HepG2 (cell line): ENCODE measurements at regions not wholly inside any gene's neighbourhood (a gene's known extent, or its start where the extent isn't known, plus 50 kb on each side); places are given as distances from the start of the nearest gene placed in this dataset.

Experiments used
- FOSL2 ChIP-seq: sonication (generic); formaldehyde crosslinking; IDR thresholded peaks from 2 replicates; pipeline ENCODE4 v1.4.0; 2020; ENCODE audit warnings: missing genetic modification reagents
- HCFC1 ChIP-seq: fragments of 150-350 bp; IDR thresholded peaks from 2 replicates; pipeline ENCODE4 v1.6.1; 2014; ENCODE audit warnings: low read depth, low read length
- HDAC6 ChIP-seq: fragments of 200-600 bp; sonication (generic); IDR thresholded peaks from 2 replicates; pipeline ENCODE4 v1.7.0; 2017; ENCODE audit warnings: mild to moderate bottlenecking, antibody characterized with exemption, low read length, low read depth
- KIAA2018 ChIP-seq: sonication (generic); formaldehyde crosslinking; IDR thresholded peaks from 2 replicates; pipeline ENCODE4 v1.5.0; 2020; ENCODE audit warnings: mild to moderate bottlenecking, missing genetic modification reagents, borderline replicate concordance
- MIER3 ChIP-seq: IDR thresholded peaks from 2 replicates; pipeline ENCODE4 v1.6.1; 2016; ENCODE audit warnings: missing compliant biosample characterization, borderline replicate concordance
- RFXAP ChIP-seq: sonication (generic); formaldehyde crosslinking; IDR thresholded peaks from 2 replicates; pipeline ENCODE4 v1.4.0; 2020; ENCODE audit warnings: missing genetic modification reagents, borderline replicate concordance
- TP53 ChIP-seq: sonication (generic); formaldehyde crosslinking; conservative IDR thresholded peaks from 2 replicates; pipeline ENCODE4 v1.4.0; 2020; ENCODE audit warnings: missing genetic modification reagents
- ZNF3 ChIP-seq: IDR thresholded peaks from 2 replicates; pipeline ENCODE4 v1.7.0; 2017; ENCODE audit warnings: inconsistent platforms

DNA sequence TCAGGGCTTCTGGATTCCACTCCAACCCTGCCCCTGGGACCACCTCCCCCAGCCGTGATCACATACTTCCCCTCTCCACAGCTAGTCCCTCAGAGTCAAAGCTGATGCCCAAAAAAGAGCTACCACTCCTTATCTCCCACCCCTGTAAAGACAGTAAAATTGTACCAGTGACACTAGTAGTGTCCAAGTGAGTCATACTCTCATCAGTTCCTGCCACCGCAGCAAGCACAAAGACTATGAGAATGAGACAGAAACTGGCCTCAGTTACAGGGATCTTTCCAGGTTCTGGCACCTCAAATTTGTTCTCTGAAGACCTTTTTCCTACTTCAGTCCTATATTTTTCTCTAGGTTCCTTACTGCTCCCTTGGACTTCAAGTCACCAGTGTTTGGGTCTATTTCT is 144.2 kb downstream of the SPRY2 start (continued):
- no peak for TF ChIP-seq RFXAP
- TF ChIP-seq KIAA2018 (CRISPR knock-in tag) = no peak
- no peak for TF ChIP-seq MIER3 (CRISPR knock-in tag)
- TF ChIP-seq TP53 (CRISPR knock-in tag) = no peak
- TF ChIP-seq FOSL2 (CRISPR knock-in tag) = no peak
- TF ChIP-seq HCFC1 = no peak
- no peak for TF ChIP-seq HDAC6
- no peak for TF ChIP-seq ZNF3 (CRISPR knock-in tag)
